ENCODE measurements at regions not wholly inside any gene's neighbourhood (a gene's known extent, or its start where the extent isn't known, plus 50 kb on each side); places are given as distances from the start of the nearest gene placed in this dataset.

DNA sequence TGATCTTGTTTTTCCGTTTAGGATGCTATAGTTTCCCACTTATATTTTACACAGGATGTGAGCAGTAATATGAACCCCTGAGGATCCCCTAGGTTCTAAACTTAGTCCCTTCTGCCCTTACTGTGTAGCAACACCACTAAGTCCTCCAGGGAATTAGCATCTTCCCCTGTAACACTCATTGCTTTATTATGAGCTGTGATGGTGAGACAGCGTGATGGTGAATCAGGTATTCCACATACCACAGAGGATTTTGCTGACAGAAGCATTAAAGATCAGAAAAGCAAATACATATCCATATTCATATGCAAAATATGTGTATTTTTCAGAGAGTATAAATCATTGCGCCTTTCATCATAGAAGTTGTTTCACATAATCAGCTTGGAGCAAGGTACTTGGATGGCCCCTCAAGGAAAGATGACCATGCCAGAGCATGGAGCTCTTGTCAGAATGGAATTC lies 317.0 kb downstream of the ICE1 start (continued):
- TF ChIP-seq GTF2F1 (IDR thresholded peaks at IDR 0.05; ENCODE audit: borderline replicate concordance, low read depth, low read length): no peak

All from H1 (cell line).